T-cell (primary cell): ENCODE measurements at regions not wholly inside any gene's neighbourhood (a gene's known extent, or its start where the extent isn't known, plus 50 kb on each side); places are given as distances from the start of the nearest gene placed in this dataset.
A peak's percentile ranks its signal among the peaks of the same experiment; 100 is the strongest.
"Not testable (repeated sequence)": the region's sequence is repeated elsewhere in the genome, so short reads cannot be mapped to it uniquely, and the experiment has no call there.

ENCODE experiments used
- ATAC-seq, 4 experiments: fragments of 200-7000 bp in 3 of 4; fragments of 150-1000 bp in 1 of 4; cut with Tn5 transposase; replicated peaks in 1 of 4; 1 replicate in 3 of 4; 2 replicates in 1 of 4; pipeline ENCODE4 v1.10.0; 2021; ENCODE audit warnings: moderate library complexity in 3 of 4, mild to moderate bottlenecking in 2 of 4, moderate number of reproducible peaks in 1 of 4
- CTCF ChIA-PET, 2 donors: fragments of 300-600 bp; sonication (Branson Sonifier 250); formaldehyde crosslinking; loops; one replicate each; lab custom pipeline; 2022; ENCODE audit warnings: antibody characterized with exemption in 2 of 2; lab: Charles Lee
- POLR2A ChIA-PET, 2 donors: fragments of 300-600 bp; sonication (Branson Sonifier 250); formaldehyde crosslinking; loops; one replicate each; lab custom pipeline; 2022; ENCODE audit warnings: antibody characterized with exemption in 2 of 2; lab: Charles Lee
- DNase-seq, 35 experiments: peaks; one replicate each; pipeline versions ENCODE4 v3.0.0 to v3.0.0-alpha.2; 2013 to 2023
- H3K27ac ChIP-seq: one replicate; pipeline ENCODE4 v1.5.1; 2013; ENCODE audit warnings: low read length
- H3K27me3 ChIP-seq, 2 experiments: replicated peaks in 1 of 2; 1 replicate in 1 of 2; 2 replicates in 1 of 2; pipeline versions ENCODE4 v1.6.1 to v1.7.0; 2013; ENCODE audit warnings: low read length in 1 of 2, mixed read lengths in 1 of 2; ENCODE audit not compliant: control insufficient read depth in 2 of 2, insufficient read depth in 2 of 2; ENCODE audit errors: extremely low read depth in 1 of 2
- H3K36me3 ChIP-seq, 2 donors: 1 replicate in 1 of 2; 2 replicates in 1 of 2; pipeline versions ENCODE4 v1.6.1 to v1.7.0; 2013; ENCODE audit warnings: low read length in 1 of 2; ENCODE audit not compliant: control insufficient read depth in 2 of 2, insufficient read depth in 1 of 2; ENCODE audit errors: extremely low read depth in 1 of 2
- H3K4me1 ChIP-seq, 2 experiments: 1 replicate in 1 of 2; 2 replicates in 1 of 2; pipeline versions ENCODE4 v1.6.1 to v1.7.0; 2013; ENCODE audit warnings: low read length in 2 of 2, mixed read lengths in 1 of 2; ENCODE audit not compliant: insufficient read depth in 2 of 2, control insufficient read depth in 1 of 2; ENCODE audit errors: extremely low read depth in 1 of 2
- H3K4me3 ChIP-seq, 2 donors: 1 replicate in 1 of 2; 2 replicates in 1 of 2; pipeline versions ENCODE4 v1.5.1 to v1.7.0; 2013; ENCODE audit warnings: mild to moderate bottlenecking in 2 of 2, low read length in 1 of 2, moderate library complexity in 1 of 2; ENCODE audit not compliant: control insufficient read depth in 1 of 2; ENCODE audit errors: extremely low read depth in 1 of 2
- H3K9me3 ChIP-seq: 2 replicates; pipeline ENCODE4 v1.7.0; 2013
- H3K27ac Mint-ChIP-seq, 2 donors: one replicate each; pipeline ENCODE4 v1.8.0; 2020 to 2021; ENCODE audit warnings: mild to moderate bottlenecking in 2 of 2, mixed read lengths in 2 of 2
- H3K27me3 Mint-ChIP-seq, 2 donors: one replicate each; pipeline ENCODE4 v1.8.0; 2021 to 2022; ENCODE audit warnings: mixed read lengths in 2 of 2
- H3K36me3 Mint-ChIP-seq: one replicate; pipeline ENCODE4 v1.8.0; 2021; ENCODE audit warnings: mixed read lengths
- H3K4me1 Mint-ChIP-seq, 3 donors: one replicate each; pipeline ENCODE4 v1.8.0; 2020 to 2022; ENCODE audit warnings: mixed read lengths in 3 of 3, mild to moderate bottlenecking in 1 of 3
- H3K4me3 Mint-ChIP-seq, 3 donors: one replicate each; pipeline ENCODE4 v1.8.0; 2020 to 2022; ENCODE audit warnings: mild to moderate bottlenecking in 3 of 3, mixed read lengths in 3 of 3, moderate library complexity in 3 of 3
- H3K9me3 Mint-ChIP-seq, 3 donors: one replicate each; pipeline ENCODE4 v1.8.0; 2020 to 2022; ENCODE audit warnings: mixed read lengths in 3 of 3
- WGBS: methylation state at CpG from one replicate; pipeline ENCODE4 v1.1.5; 2013; ENCODE audit warnings: missing lambda C conversion rate; ENCODE audit not compliant: insufficient coverage; 5-methylcytosine and 5-hydroxymethylcytosine counted together

GRCh38 chr15:29974056-29974455, 108.7 kb upstream of the GOLGA8J start:
- H3K4me3 ChIP-seq, H3K4me3 Mint-ChIP-seq, DNase-seq, H3K27ac ChIP-seq, H3K27ac Mint-ChIP-seq, H3K9me3 Mint-ChIP-seq, H3K36me3 ChIP-seq, CTCF ChIA-PET, H3K4me1 Mint-ChIP-seq, H3K36me3 Mint-ChIP-seq, H3K4me1 ChIP-seq, ATAC-seq, H3K9me3 ChIP-seq: not testable (repeated sequence)
- H3K27me3 ChIP-seq: peaks cover 14 to 16% of the 10 kb centered on the region in 2 experiments
- POLR2A ChIA-PET: interaction anchor here in 1 of 2 donors (0.6 kb wide), 1 partner anchor 9 kb away, joined by 4 read pairs; no protein-coding TSS in a partner anchor
- H3K27me3 Mint-ChIP-seq: peaks cover 46 to 58% of the 10 kb centered on the region in 2 donors
- no CpG with 5 or more reads among the region's 4 CpGs for WGBS

- WGBS: 83% methylated on average over 1 of the region's 2 CpGs
- no peak overlapping the region for H3K4me3 Mint-ChIP-seq
- Histone ChIP-seq H3K27me3 (peaks cover 19 to 22% of the 10 kb centered on the region in 2 experiments), H3K4me1 (no peaks in the 10 kb centered on the region), H3K4me3 (no peak overlapping the region), H3K9me3 (no peaks in the 10 kb centered on the region), H3K36me3 (no peaks in the 10 kb centered on the region), H3K27ac (no peak overlapping the region)
- H3K36me3 Mint-ChIP-seq: no peaks in the 10 kb centered on the region
- no peak overlapping the region for H3K27ac Mint-ChIP-seq
- ATAC-seq (no peak), DNase-seq (no peak)
- CTCF ChIA-PET: no interaction called here
- peaks cover 49 to 58% of the 10 kb centered on the region in 2 donors for H3K27me3 Mint-ChIP-seq
- H3K4me1 Mint-ChIP-seq: peaks cover 0 to 6% (median 2%) of the 10 kb centered on the region in 3 donors
- H3K9me3 Mint-ChIP-seq: peaks cover 7 to 9% (median 7%) of the 10 kb centered on the region in 3 donors
- POLR2A ChIA-PET: no interaction called here
These were observed 110.7 kb upstream of the GOLGA8J start for GRCh38 chr15:29972051-29972450.

- Mint-ChIP-seq H3K27me3 (peaks cover 63 to 65% of the 10 kb centered on the region in 2 donors), H3K36me3 (no peaks in the 10 kb centered on the region), H3K4me1 (peaks cover 0 to 6% (median 2%) of the 10 kb centered on the region in 3 donors), H3K4me3 (no peak overlapping the region), H3K9me3 (peaks cover 7 to 9% (median 7%) of the 10 kb centered on the region in 3 donors), H3K27ac (no peak overlapping the region)
- no peak overlapping the region for H3K4me3 ChIP-seq
- no peaks in the 10 kb centered on the region for H3K36me3 ChIP-seq
- ATAC-seq: no peak
- WGBS: 89% methylated on average over 1 of the region's 1 CpG
- H3K4me1 ChIP-seq: no peaks in the 10 kb centered on the region
- ChIA-PET POLR2A (no interaction called here), CTCF (no interaction called here)
- H3K9me3 ChIP-seq: no peaks in the 10 kb centered on the region
- no peak for DNase-seq
- H3K27ac ChIP-seq: no peak overlapping the region
- peaks cover 21 to 25% of the 10 kb centered on the region in 2 experiments for H3K27me3 ChIP-seq
These were observed 112.4 kb upstream of the GOLGA8J start for GRCh38 chr15:29970402-29970695.

GRCh38 chr15:29969562-29970401, 113.0 kb upstream of the GOLGA8J start:
- Histone ChIP-seq H3K4me3 (no peak overlapping the region), H3K4me1 (no peaks in the 10 kb centered on the region), H3K27ac (no peak overlapping the region), H3K27me3 (peaks cover 21 to 25% of the 10 kb centered on the region in 2 experiments), H3K9me3 (no peaks in the 10 kb centered on the region), H3K36me3 (no peaks in the 10 kb centered on the region)
- ChIA-PET POLR2A (no interaction called here), CTCF (no interaction called here)
- peaks cover 0 to 6% (median 2%) of the 10 kb centered on the region in 3 donors for H3K4me1 Mint-ChIP-seq
- H3K36me3 Mint-ChIP-seq: no peaks in the 10 kb centered on the region
- 87% methylated on average over 3 of the region's 10 CpGs for WGBS
- ATAC-seq (no peak), DNase-seq (no peak)
- peaks cover 62 to 64% of the 10 kb centered on the region in 2 donors for H3K27me3 Mint-ChIP-seq
- H3K9me3 Mint-ChIP-seq: peaks cover 7 to 9% (median 7%) of the 10 kb centered on the region in 3 donors
- H3K4me3 Mint-ChIP-seq: no peak overlapping the region
- H3K27ac Mint-ChIP-seq: no peak overlapping the region

- H3K36me3 ChIP-seq: no peaks in the 10 kb centered on the region
- no peaks in the 10 kb centered on the region for H3K9me3 ChIP-seq
- ChIA-PET CTCF (no interaction called here), POLR2A (no interaction called here)
- Mint-ChIP-seq H3K27ac (no peak overlapping the region), H3K36me3 (no peaks in the 10 kb centered on the region), H3K27me3 (peaks cover 58 to 62% of the 10 kb centered on the region in 2 donors), H3K4me1 (peaks cover 0 to 6% (median 2%) of the 10 kb centered on the region in 3 donors), H3K4me3 (peak overlapping the region in 1 of 3 donors; percentile 21), H3K9me3 (peaks cover 7 to 9% (median 7%) of the 10 kb centered on the region in 3 donors)
- no peaks in the 10 kb centered on the region for H3K4me1 ChIP-seq
- no peak for DNase-seq
- no peak overlapping the region for H3K27ac ChIP-seq
- WGBS: 27% methylated on average over 55 of the region's 69 CpGs
- H3K4me3 ChIP-seq: no peak overlapping the region
- ATAC-seq: no peak
- peaks cover 21 to 24% of the 10 kb centered on the region in 2 experiments for H3K27me3 ChIP-seq
These were observed 113.7 kb upstream of the GOLGA8J start for GRCh38 chr15:29968895-29969561.

GRCh38 chr15:29968099-29968894, 114.5 kb upstream of the GOLGA8J start:
- Mint-ChIP-seq H3K36me3 (no peaks in the 10 kb centered on the region), H3K9me3 (peaks cover 7 to 9% (median 7%) of the 10 kb centered on the region in 3 donors), H3K4me1 (peaks cover 0 to 6% (median 2%) of the 10 kb centered on the region in 3 donors), H3K27ac (no peak overlapping the region), H3K27me3 (peaks cover 57 to 66% of the 10 kb centered on the region in 2 donors), H3K4me3 (no peak overlapping the region)
- 9% methylated on average over 91 of the region's 91 CpGs for WGBS
- DNase-seq: no peak
- peak in 1 of 4 experiments; percentile 16 for ATAC-seq
- Histone ChIP-seq H3K27me3 (peaks cover 21 to 24% of the 10 kb centered on the region in 2 experiments), H3K4me1 (no peaks in the 10 kb centered on the region), H3K9me3 (no peaks in the 10 kb centered on the region), H3K4me3 (no peak overlapping the region), H3K27ac (no peak overlapping the region), H3K36me3 (no peaks in the 10 kb centered on the region)
- ChIA-PET CTCF (no interaction called here), POLR2A (no interaction called here)
